H9 (cell line): ENCODE measurements at regions not wholly inside any gene's neighbourhood (a gene's known extent, or its start where the extent isn't known, plus 50 kb on each side); places are given as distances from the start of the nearest gene placed in this dataset.

Experiments used
- DNase-seq: peaks from one replicate; pipeline ENCODE4 v3.0.0-alpha.2; 2017
- H2AFZ ChIP-seq: one replicate; pipeline ENCODE4 v1.6.1; 2013; ENCODE audit warnings: mild to moderate bottlenecking, low read length, control low read depth, moderate library complexity
- H2AK5ac ChIP-seq: 2 replicates; pipeline ENCODE4 v1.6.1; 2013; ENCODE audit warnings: low read length, control low read depth, mixed read lengths; ENCODE audit not compliant: insufficient read length
- H2BK120ac ChIP-seq: one replicate; pipeline ENCODE4 v1.6.1; 2013; ENCODE audit warnings: low read depth, mild to moderate bottlenecking, low read length, control low read depth, inconsistent platforms; ENCODE audit not compliant: poor library complexity, severe bottlenecking
- H2BK12ac ChIP-seq: 2 replicates; pipeline ENCODE4 v1.6.1; 2013; ENCODE audit warnings: low read length, control low read depth, mixed read lengths, low read depth; ENCODE audit not compliant: insufficient read length
- H2BK15ac ChIP-seq: 2 replicates; pipeline ENCODE4 v1.6.1; 2013; ENCODE audit warnings: low read depth, low read length, control low read depth
- H2BK20ac ChIP-seq: one replicate; pipeline ENCODE4 v1.6.1; 2013; ENCODE audit warnings: low read depth, mild to moderate bottlenecking, low read length, control low read depth, inconsistent platforms; ENCODE audit not compliant: poor library complexity, severe bottlenecking
- H2BK5ac ChIP-seq: 2 replicates; pipeline ENCODE4 v1.6.1; 2013; ENCODE audit warnings: low read length, control low read depth, mixed read lengths; ENCODE audit not compliant: insufficient read length
- H3K14ac ChIP-seq: 2 replicates; pipeline ENCODE4 v1.6.1; 2013; ENCODE audit warnings: low read length, control low read depth; ENCODE audit not compliant: insufficient read depth
- H3K18ac ChIP-seq: 2 replicates; pipeline ENCODE4 v1.6.1; 2013; ENCODE audit warnings: low read depth, mild to moderate bottlenecking, mixed read lengths, low read length, control low read depth; ENCODE audit not compliant: insufficient read length
- H3K23ac ChIP-seq: 2 replicates; pipeline ENCODE4 v1.6.1; 2013; ENCODE audit warnings: low read length, control low read depth, mixed read lengths, low read depth; ENCODE audit not compliant: insufficient read length
- H3K23me2 ChIP-seq: 2 replicates; pipeline ENCODE4 v1.6.1; 2013; ENCODE audit warnings: low read depth, mild to moderate bottlenecking, mixed read lengths, low read length, control low read depth; ENCODE audit not compliant: insufficient read length, poor library complexity, severe bottlenecking
- H3K27ac ChIP-seq: 2 replicates; pipeline ENCODE4 v1.5.1; 2013; ENCODE audit warnings: low read length, control low read depth, mixed read lengths, low read depth; ENCODE audit not compliant: insufficient read length
- H3K27me3 ChIP-seq: 2 replicates; pipeline ENCODE4 v1.6.1; 2013; ENCODE audit warnings: low read length, control low read depth, inconsistent platforms; ENCODE audit not compliant: insufficient read depth
- H3K4ac ChIP-seq: 2 replicates; pipeline ENCODE4 v1.6.1; 2013; ENCODE audit warnings: low read depth, mild to moderate bottlenecking, control low read depth, inconsistent platforms, low read length, moderate library complexity
- H3K4me1 ChIP-seq: 2 replicates; pipeline ENCODE4 v1.6.1; 2013; ENCODE audit warnings: low read length, control low read depth, inconsistent platforms; ENCODE audit not compliant: insufficient read depth
- H3K4me2 ChIP-seq: 2 replicates; pipeline ENCODE4 v1.6.1; 2013; ENCODE audit warnings: low read length, control low read depth, mixed read lengths; ENCODE audit not compliant: insufficient read length, insufficient read depth
- H3K56ac ChIP-seq: 2 replicates; pipeline ENCODE4 v1.6.1; 2013; ENCODE audit warnings: low read depth, mild to moderate bottlenecking, mixed read lengths, low read length, control low read depth; ENCODE audit not compliant: insufficient read length
- H3K79me1 ChIP-seq: 2 replicates; pipeline ENCODE4 v1.6.1; 2013; ENCODE audit warnings: low read depth, mild to moderate bottlenecking, moderate library complexity, low read length, control low read depth, inconsistent platforms; ENCODE audit not compliant: insufficient read depth, poor library complexity, severe bottlenecking
- H3K79me2 ChIP-seq: 2 replicates; pipeline ENCODE4 v1.6.1; 2013; ENCODE audit warnings: low read length, control low read depth, inconsistent platforms; ENCODE audit not compliant: insufficient read depth
- H3K9ac ChIP-seq: 2 replicates; pipeline ENCODE4 v1.6.1; 2013; ENCODE audit warnings: low read length, control low read depth, mixed read lengths; ENCODE audit not compliant: insufficient read length; ENCODE audit errors: extremely low read depth
- H3K9me3 ChIP-seq: one replicate; pipeline ENCODE4 v1.6.1; 2013; ENCODE audit warnings: low read depth, low read length, inconsistent platforms; ENCODE audit not compliant: control insufficient read depth
- H3T11ph ChIP-seq: one replicate; pipeline ENCODE4 v1.6.1; 2013; ENCODE audit warnings: mild to moderate bottlenecking, low read length, control low read depth, inconsistent platforms
- H4K20me1 ChIP-seq: one replicate; pipeline ENCODE4 v1.6.1; 2013; ENCODE audit not compliant: control insufficient read depth, insufficient read length, insufficient read depth
- H4K5ac ChIP-seq: 2 replicates; pipeline ENCODE4 v1.6.1; 2013; ENCODE audit warnings: low read depth, mild to moderate bottlenecking, mixed read lengths, low read length, control low read depth; ENCODE audit not compliant: insufficient read length
- H4K8ac ChIP-seq: replicated peaks from 2 replicates; pipeline ENCODE4 v1.6.1; 2013; ENCODE audit warnings: low read length, control low read depth, mixed read lengths, low read depth; ENCODE audit not compliant: insufficient read length
- H4K91ac ChIP-seq: 2 replicates; pipeline ENCODE4 v1.6.1; 2013; ENCODE audit warnings: low read depth, mild to moderate bottlenecking, moderate library complexity, mixed read lengths, low read length, control low read depth; ENCODE audit not compliant: insufficient read length
- H3K27ac Mint-ChIP-seq, 3 experiments: 2 replicates in 2 of 3; 3 replicates in 1 of 3; pipeline ENCODE4 v1.8.0; 2020 to 2021; ENCODE audit warnings: mixed read lengths in 3 of 3, mild to moderate bottlenecking in 1 of 3, moderate library complexity in 1 of 3
- H3K27me3 Mint-ChIP-seq: 2 replicates; pipeline ENCODE4 v1.8.0; 2021; ENCODE audit warnings: low read depth, mild to moderate bottlenecking, moderate library complexity, mixed read lengths
- H3K36me3 Mint-ChIP-seq, 3 experiments: 2 replicates in 2 of 3; 3 replicates in 1 of 3; pipeline ENCODE4 v1.8.0; 2020 to 2021; ENCODE audit warnings: low read depth in 3 of 3, mixed read lengths in 3 of 3; ENCODE audit not compliant: insufficient read depth in 1 of 3
- H3K4me1 Mint-ChIP-seq, 2 experiments: 2 replicates each; pipeline ENCODE4 v1.8.0; 2020; ENCODE audit warnings: mixed read lengths in 2 of 2
- H3K4me3 Mint-ChIP-seq, 2 experiments: 2 replicates in 1 of 2; 3 replicates in 1 of 2; pipeline ENCODE4 v1.8.0; 2020 to 2021; ENCODE audit warnings: mild to moderate bottlenecking in 2 of 2, mixed read lengths in 2 of 2, moderate library complexity in 1 of 2
- H3K9me3 Mint-ChIP-seq, 2 experiments: 2 replicates in 1 of 2; 3 replicates in 1 of 2; pipeline ENCODE4 v1.8.0; 2020; ENCODE audit warnings: mild to moderate bottlenecking in 2 of 2, mixed read lengths in 2 of 2, moderate library complexity in 1 of 2
- CTCF ChIP-seq: fragments of 200-600 bp; sonication (generic); conservative IDR thresholded peaks from 3 replicates; pipeline ENCODE4 v1.8.0; 2021; ENCODE audit warnings: antibody characterized with exemption, mild to moderate bottlenecking
- WGBS: extraction: QIAGEN DNeasy Blood & Tissue Kit; methylation state at CpG from one replicate; pipeline ENCODE4 v1.1.7; 2013; ENCODE audit warnings: missing lambda C conversion rate, low lambda C conversion rate, mixed read lengths; ENCODE audit not compliant: insufficient read length; ENCODE audit errors: extremely low coverage; 5-methylcytosine and 5-hydroxymethylcytosine counted together

GRCh38 chr3:59502806-59503205 lies 453.0 kb upstream of the CFAP20DC start:
- no peak overlapping the region for H3K4ac ChIP-seq
- no peak overlapping the region for H2AK5ac ChIP-seq
- H4K20me1 ChIP-seq: no peaks in the 10 kb centered on the region
- H3K23me2 ChIP-seq: no peaks in the 10 kb centered on the region
- H3K18ac ChIP-seq: no peak overlapping the region
- H3K79me1 ChIP-seq: no peaks in the 10 kb centered on the region
- no peak overlapping the region for H2BK120ac ChIP-seq
- no peak overlapping the region for H3K23ac ChIP-seq
- DNase-seq: no peak
- H4K91ac ChIP-seq: no peak overlapping the region
- no CpG with 5 or more reads among the region's 4 CpGs for WGBS
- no peaks in the 10 kb centered on the region for H3K79me2 ChIP-seq
- H2AFZ ChIP-seq: no peak overlapping the region
- no peak overlapping the region for H3K56ac ChIP-seq
- no peaks in the 10 kb centered on the region; the same call in 1 of the 2 replicates for H3K4me1 ChIP-seq
- no peaks in the 10 kb centered on the region for H3K9me3 ChIP-seq
- no peak overlapping the region for H3K4me2 ChIP-seq
- no peak overlapping the region for H2BK5ac ChIP-seq
- H3K4me3 Mint-ChIP-seq: no peak overlapping the region
- H3K14ac ChIP-seq: no peak overlapping the region
- H3K9ac ChIP-seq: no peak overlapping the region
- peaks cover 0 to 7% (median 0%) of the 10 kb centered on the region in 3 experiments; a peak in 1 of 7 replicates for H3K36me3 Mint-ChIP-seq
- no peak overlapping the region for H4K5ac ChIP-seq
- no peak overlapping the region for H4K8ac ChIP-seq
- no peak overlapping the region for H2BK15ac ChIP-seq
- no peak overlapping the region for H3T11ph ChIP-seq
- H3K27ac Mint-ChIP-seq: no peak overlapping the region
- H3K27me3 ChIP-seq: no peaks in the 10 kb centered on the region
- peaks cover 10 to 11% of the 10 kb centered on the region in 2 experiments for H3K4me1 Mint-ChIP-seq
- H2BK12ac ChIP-seq: no peak overlapping the region
- no peak overlapping the region for H3K27ac ChIP-seq
- H3K9me3 Mint-ChIP-seq: no peaks in the 10 kb centered on the region; a peak in 2 of 5 replicates
- H2BK20ac ChIP-seq: no peak overlapping the region
- TF ChIP-seq CTCF: no peak
- H3K27me3 Mint-ChIP-seq: peaks cover 4% of the 10 kb centered on the region; the same call in 1 of the 2 replicates
